ENCODE measurements at regions not wholly inside any gene's neighbourhood (a gene's known extent, or its start where the extent isn't known, plus 50 kb on each side); places are given as distances from the start of the nearest gene placed in this dataset.
A peak's percentile ranks its signal among the peaks of the same experiment; 100 is the strongest.
"Not testable (repeated sequence)": the region's sequence is repeated elsewhere in the genome, so short reads cannot be mapped to it uniquely, and the experiment has no call there.

DNA sequence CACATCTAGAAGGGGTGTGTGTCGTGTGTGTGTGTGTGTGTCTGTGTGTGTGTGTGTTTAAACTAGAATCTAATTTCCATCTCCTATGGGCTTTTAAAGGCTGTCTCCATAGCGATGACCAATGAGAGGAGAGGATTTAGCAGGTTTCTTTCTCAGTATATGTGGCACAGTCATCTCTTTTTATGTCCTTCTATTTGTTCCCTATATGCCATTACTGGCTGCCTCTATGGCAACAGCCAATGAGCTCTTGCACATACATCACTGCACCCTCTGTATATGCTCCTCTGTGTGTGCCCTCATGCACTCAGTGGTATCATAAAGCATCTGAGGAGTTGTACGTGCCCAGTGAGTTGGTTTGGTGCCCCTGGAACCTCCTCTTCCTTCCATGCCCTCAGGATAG lies 378.2 kb upstream of the SMIM30 start:
- H3K9me3 ChIP-seq (ENCODE audit: control insufficient read depth, low read length); H3K4me1 ChIP-seq (ENCODE audit: control insufficient read depth, insufficient read depth, low read depth, low read length); H4K91ac ChIP-seq (ENCODE audit: low read length); H2BK120ac ChIP-seq (ENCODE audit: low read depth, low read length); H4K8ac ChIP-seq (ENCODE audit: low read length); H2BK15ac ChIP-seq (ENCODE audit: low read depth, poor library complexity, severe bottlenecking); H3K4ac ChIP-seq (ENCODE audit: low read depth in 1 of 2, low read length in 2 of 2); H3K27me3 ChIP-seq (ENCODE audit: control insufficient read depth in 1 of 2, insufficient read depth in 1 of 2, low read length in 2 of 2); H3K36me3 ChIP-seq (ENCODE audit: control insufficient read depth in 1 of 2, insufficient read depth in 2 of 2, low read depth in 1 of 2, low read length in 2 of 2); H2AK5ac ChIP-seq (ENCODE audit: low read length, severe bottlenecking); H3K18ac ChIP-seq (ENCODE audit: low read depth in 1 of 2, low read length in 2 of 2); H3K79me1 ChIP-seq (replicated peaks; ENCODE audit: low read length, poor library complexity, severe bottlenecking); H2BK5ac ChIP-seq (ENCODE audit: low read depth, low read length, poor library complexity, severe bottlenecking); DNase-seq; H2AFZ ChIP-seq (ENCODE audit: low read depth, low read length); H3K9ac ChIP-seq (ENCODE audit: low read length); H3K23ac ChIP-seq (ENCODE audit: low read length in 2 of 2); H2BK12ac ChIP-seq (ENCODE audit: low read length in 2 of 2); H3K4me3 ChIP-seq (ENCODE audit: insufficient read depth in 1 of 2, low read depth in 1 of 2, low read length in 2 of 2); H3K27ac ChIP-seq (ENCODE audit: low read length, poor library complexity, severe bottlenecking); H3K14ac ChIP-seq (ENCODE audit: low read length in 2 of 2); H3K4me2 ChIP-seq (ENCODE audit: low read length, poor library complexity, severe bottlenecking): not testable (repeated sequence)
- 58% methylated on average over 1 of the region's 3 CpGs for WGBS

DNA sequence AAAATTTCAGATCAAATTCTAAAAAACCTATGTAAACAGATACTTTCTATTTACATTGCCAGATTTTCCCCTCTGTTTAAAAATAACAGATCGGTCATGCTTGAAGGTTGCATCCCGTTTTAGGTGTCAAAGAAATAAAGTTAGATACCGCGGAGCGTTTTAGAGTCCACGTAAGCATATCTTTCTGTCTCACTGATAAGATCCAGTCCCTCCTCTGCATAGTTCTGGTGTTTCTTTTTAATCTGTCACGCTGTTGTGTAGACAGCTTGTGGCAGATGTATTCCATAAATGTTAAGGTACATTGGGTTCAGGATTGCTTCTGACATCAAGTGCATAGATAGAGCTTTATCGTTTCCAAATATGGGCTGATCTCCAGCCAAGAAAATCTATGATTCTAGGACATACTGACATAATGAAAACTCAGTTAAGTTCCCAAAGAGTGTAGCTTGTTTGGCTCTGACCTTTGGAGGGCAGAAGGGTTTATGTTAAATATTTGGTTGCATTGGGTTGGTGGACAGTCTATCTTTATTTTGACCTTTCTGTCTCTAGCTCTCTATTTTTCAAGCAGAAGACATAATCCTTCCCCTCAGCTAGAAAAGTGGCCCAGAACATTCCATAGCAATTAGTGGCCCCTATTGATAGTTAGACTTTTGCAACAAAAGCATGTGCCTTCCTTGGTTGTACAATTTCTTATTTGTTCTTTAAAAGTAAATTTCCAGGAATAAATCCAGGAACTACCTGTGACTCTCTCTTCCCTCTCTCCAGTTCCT lies 376.6 kb upstream of the SMIM30 start:
- H3K14ac ChIP-seq (ENCODE audit: low read length in 2 of 2); H2AK5ac ChIP-seq (ENCODE audit: low read length, severe bottlenecking); H3K4me1 ChIP-seq (ENCODE audit: control insufficient read depth, insufficient read depth, low read depth, low read length); H3K27me3 ChIP-seq (ENCODE audit: control insufficient read depth in 1 of 2, insufficient read depth in 1 of 2, low read length in 2 of 2); H3K79me1 ChIP-seq (replicated peaks; ENCODE audit: low read length, poor library complexity, severe bottlenecking); H3K36me3 ChIP-seq (ENCODE audit: control insufficient read depth in 1 of 2, insufficient read depth in 2 of 2, low read depth in 1 of 2, low read length in 2 of 2); H2BK15ac ChIP-seq (ENCODE audit: low read depth, poor library complexity, severe bottlenecking); H4K8ac ChIP-seq (ENCODE audit: low read length); H2BK12ac ChIP-seq (ENCODE audit: low read length in 2 of 2); H3K4me3 ChIP-seq (ENCODE audit: insufficient read depth in 1 of 2, low read depth in 1 of 2, low read length in 2 of 2); DNase-seq; H3K9me3 ChIP-seq (ENCODE audit: control insufficient read depth, low read length); H3K27ac ChIP-seq (ENCODE audit: low read length, poor library complexity, severe bottlenecking); H3K18ac ChIP-seq (ENCODE audit: low read depth in 1 of 2, low read length in 2 of 2); H3K4me2 ChIP-seq (ENCODE audit: low read length, poor library complexity, severe bottlenecking); H3K23ac ChIP-seq (ENCODE audit: low read length in 2 of 2); H2BK5ac ChIP-seq (ENCODE audit: low read depth, low read length, poor library complexity, severe bottlenecking); H2BK120ac ChIP-seq (ENCODE audit: low read depth, low read length); H3K4ac ChIP-seq (ENCODE audit: low read depth in 1 of 2, low read length in 2 of 2); H4K91ac ChIP-seq (ENCODE audit: low read length); H3K9ac ChIP-seq (ENCODE audit: low read length); H2AFZ ChIP-seq (ENCODE audit: low read depth, low read length): not testable (repeated sequence)
- no CpG with 5 or more reads among the region's 8 CpGs for WGBS

DNA sequence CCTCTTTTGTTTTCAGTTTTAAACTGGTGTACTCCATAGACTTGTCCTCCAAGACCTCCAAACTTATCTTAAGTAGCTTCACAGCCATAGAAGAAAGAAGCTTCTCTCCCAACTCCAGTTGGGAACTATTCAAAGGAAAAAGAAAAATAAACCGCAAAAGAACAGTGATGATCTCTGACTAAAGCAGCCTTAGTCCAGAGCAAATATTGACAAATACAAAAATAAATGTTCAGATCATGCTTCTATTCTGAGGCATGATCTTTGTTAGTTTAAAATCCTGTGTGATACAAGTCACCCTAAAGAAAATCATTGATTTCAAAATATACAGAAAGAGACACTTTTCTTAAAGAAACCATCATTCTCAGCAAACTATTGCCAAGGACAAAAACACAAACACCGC lies 373.0 kb upstream of the SMIM30 start:
- no peaks in the 10 kb centered on the region for H3K27me3 ChIP-seq (ENCODE audit: control insufficient read depth in 1 of 2, insufficient read depth in 1 of 2, low read length in 2 of 2)
- no CpG with 5 or more reads among the region's 2 CpGs for WGBS
- H3K36me3 ChIP-seq (ENCODE audit: control insufficient read depth in 1 of 2, insufficient read depth in 2 of 2, low read depth in 1 of 2, low read length in 2 of 2): no peaks in the 10 kb centered on the region
- H3K4me1 ChIP-seq (ENCODE audit: control insufficient read depth, insufficient read depth, low read depth, low read length): no peaks in the 10 kb centered on the region
- no peak overlapping the region for H3K4ac ChIP-seq (ENCODE audit: low read depth in 1 of 2, low read length in 2 of 2)
- H3K18ac ChIP-seq (ENCODE audit: low read depth in 1 of 2, low read length in 2 of 2): no peak overlapping the region
- no peak overlapping the region for H4K91ac ChIP-seq (ENCODE audit: low read length)
- H3K79me1 ChIP-seq (replicated peaks; ENCODE audit: low read length, poor library complexity, severe bottlenecking): no peaks in the 10 kb centered on the region
- H3K27ac ChIP-seq (ENCODE audit: low read length, poor library complexity, severe bottlenecking): no peak overlapping the region
- no peak overlapping the region for H2AK5ac ChIP-seq (ENCODE audit: low read length, severe bottlenecking)
- H2BK15ac ChIP-seq (ENCODE audit: low read depth, poor library complexity, severe bottlenecking): no peak overlapping the region
- H2BK12ac ChIP-seq (ENCODE audit: low read length in 2 of 2): no peak overlapping the region
- H2BK120ac ChIP-seq (ENCODE audit: low read depth, low read length): no peak overlapping the region
- H3K14ac ChIP-seq (ENCODE audit: low read length in 2 of 2): no peak overlapping the region
- no peak overlapping the region for H2AFZ ChIP-seq (ENCODE audit: low read depth, low read length)
- H3K9ac ChIP-seq (ENCODE audit: low read length): no peak overlapping the region
- no peak overlapping the region for H4K8ac ChIP-seq (ENCODE audit: low read length)
- no peak overlapping the region for H2BK5ac ChIP-seq (ENCODE audit: low read depth, low read length, poor library complexity, severe bottlenecking)
- H3K9me3 ChIP-seq (ENCODE audit: control insufficient read depth, low read length): peaks cover 3% of the 10 kb centered on the region
- H3K4me3 ChIP-seq (ENCODE audit: insufficient read depth in 1 of 2, low read depth in 1 of 2, low read length in 2 of 2): no peak overlapping the region
- H3K4me2 ChIP-seq (ENCODE audit: low read length, poor library complexity, severe bottlenecking): no peak overlapping the region
- no peak overlapping the region for H3K23ac ChIP-seq (ENCODE audit: low read length in 2 of 2)
- no peak for DNase-seq

DNA sequence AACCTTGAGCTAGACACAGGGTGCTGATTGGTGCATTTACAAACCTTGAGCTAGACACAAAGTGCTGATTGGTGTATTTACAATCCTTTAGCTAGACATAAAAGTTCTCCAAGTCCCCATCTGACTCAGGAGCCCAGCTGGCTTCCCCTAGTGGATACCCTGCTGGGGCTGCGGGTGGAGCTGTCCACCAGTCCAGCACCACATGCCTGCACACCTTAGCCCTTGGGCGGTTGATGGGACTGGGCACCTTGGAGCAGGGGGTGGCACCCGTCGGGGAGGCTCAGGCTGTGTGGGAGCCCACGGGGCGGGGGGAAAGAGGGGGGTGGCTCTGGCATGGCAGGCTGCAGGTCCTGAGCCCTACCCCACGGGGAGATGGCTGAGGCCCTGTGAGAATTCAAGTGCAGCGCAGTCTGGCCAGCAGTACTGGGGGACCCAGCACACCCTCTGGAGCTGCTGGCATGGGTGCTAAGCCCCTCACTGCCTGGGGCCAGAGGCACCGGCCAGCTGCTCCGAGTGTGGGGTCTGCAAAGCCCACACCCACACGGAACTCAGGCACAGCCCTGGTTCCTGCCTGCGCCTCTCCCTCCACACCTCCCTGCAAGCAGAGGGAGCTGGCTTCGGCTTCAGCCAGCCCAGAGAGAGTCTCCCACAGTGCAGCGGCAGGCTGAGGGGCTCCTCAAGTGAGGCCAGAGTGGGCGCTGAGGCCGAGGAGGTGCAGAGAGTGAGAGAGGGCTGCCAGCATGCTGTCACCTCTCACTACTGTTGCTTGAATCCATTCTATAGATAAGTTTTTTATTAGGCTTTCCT lies 369.8 kb upstream of the SMIM30 start:
- no peak overlapping the region for H2AFZ ChIP-seq (ENCODE audit: low read depth, low read length)
- no peak overlapping the region for H4K8ac ChIP-seq (ENCODE audit: low read length)
- no peak overlapping the region for H3K27ac ChIP-seq (ENCODE audit: low read length, poor library complexity, severe bottlenecking)
- no peak overlapping the region for H2BK12ac ChIP-seq (ENCODE audit: low read length in 2 of 2)
- no peak overlapping the region for H3K14ac ChIP-seq (ENCODE audit: low read length in 2 of 2)
- H3K4me3 ChIP-seq (ENCODE audit: insufficient read depth in 1 of 2, low read depth in 1 of 2, low read length in 2 of 2): peak overlapping the region in 1 of 2 experiments; percentile 0
- no peak overlapping the region for H2AK5ac ChIP-seq (ENCODE audit: low read length, severe bottlenecking)
- H3K9ac ChIP-seq (ENCODE audit: low read length): no peak overlapping the region
- no peak overlapping the region for H2BK120ac ChIP-seq (ENCODE audit: low read depth, low read length)
- H3K4ac ChIP-seq (ENCODE audit: low read depth in 1 of 2, low read length in 2 of 2): no peak overlapping the region
- H3K27me3 ChIP-seq (ENCODE audit: control insufficient read depth in 1 of 2, insufficient read depth in 1 of 2, low read length in 2 of 2): no peaks in the 10 kb centered on the region
- WGBS: 82% methylated on average over 12 of the region's 16 CpGs
- H3K18ac ChIP-seq (ENCODE audit: low read depth in 1 of 2, low read length in 2 of 2): no peak overlapping the region
- no peak for DNase-seq
- no peak overlapping the region for H2BK15ac ChIP-seq (ENCODE audit: low read depth, poor library complexity, severe bottlenecking)
- no peak overlapping the region for H4K91ac ChIP-seq (ENCODE audit: low read length)
- H3K4me2 ChIP-seq (ENCODE audit: low read length, poor library complexity, severe bottlenecking): no peak overlapping the region
- no peaks in the 10 kb centered on the region for H3K79me1 ChIP-seq (replicated peaks; ENCODE audit: low read length, poor library complexity, severe bottlenecking)
- H3K4me1 ChIP-seq (ENCODE audit: control insufficient read depth, insufficient read depth, low read depth, low read length): no peaks in the 10 kb centered on the region
- H2BK5ac ChIP-seq (ENCODE audit: low read depth, low read length, poor library complexity, severe bottlenecking): no peak overlapping the region
- H3K36me3 ChIP-seq (ENCODE audit: control insufficient read depth in 1 of 2, insufficient read depth in 2 of 2, low read depth in 1 of 2, low read length in 2 of 2): no peaks in the 10 kb centered on the region
- no peak overlapping the region for H3K23ac ChIP-seq (ENCODE audit: low read length in 2 of 2)
- peaks cover 17% of the 10 kb centered on the region for H3K9me3 ChIP-seq (ENCODE audit: control insufficient read depth, low read length)
